ENCODE measurements at regions not wholly inside any gene's neighbourhood (a gene's known extent, or its start where the extent isn't known, plus 50 kb on each side); places are given as distances from the start of the nearest gene placed in this dataset.

DNA sequence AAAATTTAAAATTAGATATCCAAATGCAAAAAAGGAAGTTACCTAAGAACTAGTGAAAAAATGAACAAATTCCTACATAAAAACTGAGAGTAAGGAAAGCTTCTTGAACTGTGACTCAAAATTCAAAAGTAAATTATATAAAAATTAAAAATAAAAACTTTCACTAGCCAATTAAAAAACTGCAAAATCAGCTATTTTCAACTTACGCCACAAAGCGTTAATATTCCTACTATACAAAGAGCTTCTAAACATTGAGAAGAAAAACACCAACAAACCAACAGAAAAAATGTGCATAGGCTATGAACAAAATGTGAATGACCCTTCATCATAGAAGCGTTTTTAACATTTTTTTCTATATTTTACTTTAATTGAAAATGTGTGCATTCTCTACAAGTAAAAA lies 445.7 kb downstream of the CDH2 start:
- H3K9me3 ChIP-seq: peaks cover 28% of the 10 kb centered on the region
- no peak for TF ChIP-seq Cebpa-rat (IDR thresholded peaks at IDR 0.05)
- H3K9ac ChIP-seq: no peak overlapping the region
- no peak overlapping the region for H3K4me3 ChIP-seq
- no peaks in the 10 kb centered on the region for H3K4me1 ChIP-seq
- H3K27me3 ChIP-seq: no peaks in the 10 kb centered on the region
- no peaks in the 10 kb centered on the region for H4K20me1 ChIP-seq
- no peak overlapping the region for H3K4me2 ChIP-seq
- no peak overlapping the region for H3K27ac ChIP-seq
- no peaks in the 10 kb centered on the region for H3K36me3 ChIP-seq

- Histone ChIP-seq H3K9ac (no peak overlapping the region), H3K4me3 (no peak overlapping the region), H3K27me3 (no peaks in the 10 kb centered on the region), H3K9me3 (peaks cover 28% of the 10 kb centered on the region), H3K27ac (no peak overlapping the region), H3K4me2 (no peak overlapping the region), H4K20me1 (no peaks in the 10 kb centered on the region), H3K4me1 (no peaks in the 10 kb centered on the region), H3K36me3 (no peaks in the 10 kb centered on the region)
- TF ChIP-seq Cebpa-rat (IDR thresholded peaks at IDR 0.05): no peak
Measured at GRCh38 chr18:27728659-27729058, 448.3 kb downstream of the CDH2 start.

DNA sequence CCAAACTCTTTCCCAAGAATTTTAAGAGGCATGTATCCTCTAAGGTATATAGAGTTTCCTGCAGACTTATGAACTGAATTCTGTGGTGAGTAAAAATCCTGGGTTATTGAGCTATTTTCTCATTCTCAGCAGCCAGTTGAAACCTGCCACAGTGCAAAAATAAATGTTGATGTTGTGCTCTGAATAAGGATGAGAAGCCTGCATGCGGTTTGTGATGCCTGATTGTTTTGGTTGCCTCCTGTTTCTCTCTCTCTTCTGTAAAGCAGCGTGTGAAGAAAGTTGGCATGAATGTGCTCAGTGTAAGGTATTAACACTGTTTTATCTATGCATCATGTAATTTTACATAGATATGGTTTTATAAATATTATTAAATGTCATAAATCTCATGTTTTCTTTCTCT lies 452.6 kb downstream of the CDH2 start:
- H3K4me2 ChIP-seq: no peak overlapping the region
- H3K4me3 ChIP-seq: no peak overlapping the region
- H3K4me1 ChIP-seq: no peaks in the 10 kb centered on the region
- no peak overlapping the region for H3K27ac ChIP-seq
- TF ChIP-seq Cebpa-rat (IDR thresholded peaks at IDR 0.05): no peak
- no peaks in the 10 kb centered on the region for H3K36me3 ChIP-seq
- no peak overlapping the region for H3K9ac ChIP-seq
- no peaks in the 10 kb centered on the region for H3K27me3 ChIP-seq
- peaks cover 17% of the 10 kb centered on the region for H3K9me3 ChIP-seq
- no peaks in the 10 kb centered on the region for H4K20me1 ChIP-seq

- Histone ChIP-seq H3K4me1 (no peaks in the 10 kb centered on the region), H3K9me3 (peaks cover 5% of the 10 kb centered on the region), H4K20me1 (no peaks in the 10 kb centered on the region), H3K27me3 (no peaks in the 10 kb centered on the region), H3K9ac (no peak overlapping the region), H3K27ac (no peak overlapping the region), H3K4me2 (no peak overlapping the region), H3K36me3 (no peaks in the 10 kb centered on the region), H3K4me3 (no peak overlapping the region)
- no peak for TF ChIP-seq Cebpa-rat (IDR thresholded peaks at IDR 0.05)
Measured at GRCh38 chr18:27723168-27723567, 453.8 kb downstream of the CDH2 start.

DNA sequence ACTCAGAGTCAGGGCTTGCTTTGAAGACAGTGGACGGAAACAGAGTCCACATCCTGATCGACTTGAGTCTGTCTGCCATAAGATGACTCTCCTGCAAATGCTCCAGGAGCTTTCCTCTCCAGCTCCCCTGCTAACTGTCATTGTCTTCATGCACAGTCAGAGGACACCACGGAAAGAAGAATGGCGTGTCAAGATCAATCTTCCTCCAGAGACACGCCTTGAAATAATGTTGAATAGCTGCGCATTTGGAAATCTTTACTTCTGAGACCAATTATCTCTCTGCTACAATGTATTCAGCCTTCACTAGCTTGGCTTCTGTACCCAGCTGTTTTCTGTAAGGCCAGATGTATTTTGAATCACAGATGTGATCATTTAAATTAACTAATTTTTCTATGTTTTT lies 457.2 kb downstream of the CDH2 start:
- no peaks in the 10 kb centered on the region for H3K27me3 ChIP-seq
- H3K36me3 ChIP-seq: no peaks in the 10 kb centered on the region
- no peak for TF ChIP-seq Cebpa-rat (IDR thresholded peaks at IDR 0.05)
- no peak overlapping the region for H3K9ac ChIP-seq
- no peaks in the 10 kb centered on the region for H3K9me3 ChIP-seq
- no peak overlapping the region for H3K4me2 ChIP-seq
- no peaks in the 10 kb centered on the region for H3K4me1 ChIP-seq
- no peaks in the 10 kb centered on the region for H4K20me1 ChIP-seq
- no peak overlapping the region for H3K27ac ChIP-seq
- H3K4me3 ChIP-seq: no peak overlapping the region

DNA sequence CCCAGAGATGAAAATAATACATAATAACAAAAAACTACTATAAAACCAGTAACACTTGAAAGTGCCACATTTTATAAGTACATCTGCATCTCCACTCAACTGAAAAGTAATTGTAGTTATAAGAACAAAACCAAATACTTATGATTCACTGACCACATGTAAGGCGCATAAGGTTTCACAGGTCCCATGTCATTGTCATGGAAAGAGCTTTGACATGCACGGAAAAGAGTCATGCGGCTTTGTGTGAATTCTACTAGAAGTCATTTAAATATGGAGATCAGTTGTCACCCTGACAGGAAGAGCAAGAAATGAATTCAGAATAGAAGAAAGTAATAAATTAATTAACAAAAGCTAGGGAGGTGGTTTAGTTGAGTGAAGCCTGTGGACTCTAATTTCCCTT lies 459.1 kb downstream of the CDH2 start:
- Histone ChIP-seq H3K27me3 (no peaks in the 10 kb centered on the region), H3K9me3 (no peaks in the 10 kb centered on the region), H3K4me3 (no peak overlapping the region), H3K4me1 (no peaks in the 10 kb centered on the region), H3K9ac (no peak overlapping the region), H3K27ac (no peak overlapping the region), H3K36me3 (no peaks in the 10 kb centered on the region), H3K4me2 (no peak overlapping the region), H4K20me1 (no peaks in the 10 kb centered on the region)
- no peak for TF ChIP-seq Cebpa-rat (IDR thresholded peaks at IDR 0.05)

DNA sequence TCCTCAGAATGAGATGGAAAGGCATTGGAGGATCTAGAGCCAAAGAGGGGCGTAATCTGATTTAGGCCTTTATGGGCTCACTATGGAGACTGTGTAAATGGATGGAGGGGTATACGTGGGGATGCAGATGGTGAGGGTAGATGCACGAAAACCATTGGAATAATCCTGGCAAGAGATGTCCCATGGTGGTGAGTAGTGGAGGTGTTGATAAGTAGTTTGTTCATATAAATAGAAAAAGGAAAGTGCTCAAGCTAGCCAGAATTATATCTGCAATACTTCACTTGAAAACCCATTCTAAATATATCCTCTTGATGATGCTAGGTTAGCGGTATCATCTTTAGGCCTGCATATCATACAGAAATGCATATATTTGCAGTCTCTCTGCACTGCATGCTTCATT lies 459.7 kb downstream of the CDH2 start:
- no peak for TF ChIP-seq Cebpa-rat (IDR thresholded peaks at IDR 0.05)
- H4K20me1 ChIP-seq: no peaks in the 10 kb centered on the region
- H3K27ac ChIP-seq: no peak overlapping the region
- H3K4me3 ChIP-seq: no peak overlapping the region
- no peaks in the 10 kb centered on the region for H3K4me1 ChIP-seq
- no peak overlapping the region for H3K4me2 ChIP-seq
- H3K9ac ChIP-seq: no peak overlapping the region
- H3K9me3 ChIP-seq: no peaks in the 10 kb centered on the region
- H3K27me3 ChIP-seq: no peaks in the 10 kb centered on the region
- no peaks in the 10 kb centered on the region for H3K36me3 ChIP-seq

GRCh38 chr18:27715751-27716150 lies 461.2 kb downstream of the CDH2 start:
- Histone ChIP-seq H3K4me1 (no peaks in the 10 kb centered on the region), H3K9ac (no peak overlapping the region), H3K4me2 (no peak overlapping the region), H4K20me1 (no peaks in the 10 kb centered on the region), H3K27ac (no peak overlapping the region), H3K4me3 (no peak overlapping the region), H3K27me3 (no peaks in the 10 kb centered on the region), H3K9me3 (no peaks in the 10 kb centered on the region), H3K36me3 (no peaks in the 10 kb centered on the region)
- TF ChIP-seq Cebpa-rat (IDR thresholded peaks at IDR 0.05): no peak

DNA sequence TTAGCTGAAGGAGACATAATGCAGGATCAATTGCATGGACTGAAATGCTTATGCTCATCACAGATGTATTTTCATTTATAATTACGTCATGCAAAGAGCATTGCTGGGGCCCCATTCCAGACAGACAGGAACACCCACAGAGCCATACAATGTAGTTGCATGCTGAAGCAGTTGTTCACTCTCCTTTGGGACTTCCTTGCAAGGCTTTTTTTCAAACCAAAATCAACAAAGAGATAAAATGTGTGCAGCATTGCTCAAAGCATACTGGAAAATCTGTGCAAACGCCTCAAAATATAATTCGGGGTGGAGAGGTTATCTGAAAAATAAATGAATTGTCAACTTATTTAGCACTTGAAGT lies 463.2 kb downstream of the CDH2 start:
- no peaks in the 10 kb centered on the region for H3K36me3 ChIP-seq
- H3K27me3 ChIP-seq: no peaks in the 10 kb centered on the region
- H3K27ac ChIP-seq: no peak overlapping the region
- no peak for TF ChIP-seq Cebpa-rat (IDR thresholded peaks at IDR 0.05)
- H4K20me1 ChIP-seq: no peaks in the 10 kb centered on the region
- H3K9me3 ChIP-seq: peaks cover 5% of the 10 kb centered on the region
- no peak overlapping the region for H3K9ac ChIP-seq
- no peaks in the 10 kb centered on the region for H3K4me1 ChIP-seq
- no peak overlapping the region for H3K4me3 ChIP-seq
- H3K4me2 ChIP-seq: no peak overlapping the region

DNA sequence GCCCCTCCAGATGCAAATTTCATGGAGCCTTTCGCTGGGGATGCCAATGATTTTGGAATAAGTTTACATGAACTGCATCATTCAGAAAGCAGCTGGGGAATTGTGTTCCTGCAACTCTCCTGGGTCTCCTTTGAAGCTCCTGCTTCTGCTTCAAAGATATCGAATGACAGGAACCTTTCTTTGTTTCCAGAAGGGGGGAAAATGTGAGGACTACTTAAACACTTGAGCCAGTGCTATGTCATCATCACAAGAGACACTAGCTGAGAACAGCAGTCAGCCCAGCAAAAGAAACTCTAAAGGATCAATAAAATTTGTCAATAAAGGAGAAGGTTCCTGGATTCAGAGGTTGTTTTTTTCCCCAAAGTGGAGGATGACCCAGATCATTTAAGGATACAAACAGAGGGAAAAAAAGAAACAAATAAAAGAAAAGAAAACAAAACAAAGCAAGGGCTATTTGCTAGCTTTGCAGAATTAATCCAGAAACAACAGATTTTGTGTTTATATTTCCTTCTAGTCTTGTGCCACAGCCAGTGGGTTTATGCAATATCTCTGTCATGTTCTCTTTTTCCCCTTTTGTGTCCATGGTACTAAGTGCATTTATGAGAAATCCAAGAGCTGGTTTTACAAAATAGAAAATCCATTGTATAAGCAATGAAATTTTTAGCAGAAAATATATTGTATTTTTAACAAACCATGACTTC lies 463.7 kb downstream of the CDH2 start:
- Histone ChIP-seq H3K9me3 (peaks cover 5% of the 10 kb centered on the region), H3K9ac (no peak overlapping the region), H3K27me3 (no peaks in the 10 kb centered on the region), H3K4me2 (no peak overlapping the region), H3K36me3 (no peaks in the 10 kb centered on the region), H3K4me3 (no peak overlapping the region), H4K20me1 (no peaks in the 10 kb centered on the region), H3K4me1 (no peaks in the 10 kb centered on the region), H3K27ac (no peak overlapping the region)
- TF ChIP-seq Cebpa-rat (IDR thresholded peaks at IDR 0.05): no peak

DNA sequence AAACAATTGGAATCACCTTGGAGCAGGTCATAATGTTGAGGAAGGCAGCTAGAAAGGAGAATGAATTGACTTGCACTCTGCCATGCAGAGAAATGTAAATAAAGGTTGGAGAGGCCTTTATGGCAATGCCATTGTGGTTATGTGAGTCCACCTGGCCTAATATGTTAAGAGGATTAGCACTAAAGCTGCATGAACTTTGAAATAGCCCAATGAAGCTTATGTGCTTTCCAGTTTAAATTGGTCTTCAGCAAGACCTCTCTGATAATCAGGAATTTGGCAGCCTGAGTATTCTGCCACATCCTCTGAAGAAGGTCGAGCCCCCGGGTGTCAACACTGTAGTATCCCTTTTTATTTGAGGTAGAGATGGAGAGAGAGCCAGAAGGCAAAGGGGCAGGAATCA lies 464.9 kb downstream of the CDH2 start:
- Histone ChIP-seq H4K20me1 (no peaks in the 10 kb centered on the region), H3K27ac (no peak overlapping the region), H3K4me3 (no peak overlapping the region), H3K9ac (no peak overlapping the region), H3K9me3 (peaks cover 5% of the 10 kb centered on the region), H3K4me1 (no peaks in the 10 kb centered on the region), H3K4me2 (no peak overlapping the region), H3K36me3 (no peaks in the 10 kb centered on the region), H3K27me3 (no peaks in the 10 kb centered on the region)
- TF ChIP-seq Cebpa-rat (IDR thresholded peaks at IDR 0.05): no peak

Measured in BLaER1 (cell line).